Common myeloid progenitor, CD34-positive (primary cell): ENCODE measurements at regions not wholly inside any gene's neighbourhood (a gene's known extent, or its start where the extent isn't known, plus 50 kb on each side); places are given as distances from the start of the nearest gene placed in this dataset.

Experiments used
- CTCF ChIA-PET: fragments of 350-600 bp; sonication (Branson Sonifier 250); formaldehyde crosslinking; loops from one replicate; lab custom pipeline; 2021; ENCODE audit warnings: antibody characterized with exemption; lab: Charles Lee
- POLR2A ChIA-PET: fragments of 350-600 bp; sonication (Branson Sonifier 250); formaldehyde crosslinking; loops from one replicate; lab custom pipeline; 2021; ENCODE audit warnings: antibody characterized with exemption; lab: Charles Lee
- DNase-seq, 3 donors: peaks; one replicate each; pipeline versions ENCODE4 v3.0.0 to v3.0.0-alpha.2; 2013
- H3K27ac ChIP-seq, 2 experiments: 1 replicate in 1 of 2; 2 replicates in 1 of 2; pipeline ENCODE4 v1.7.0; 2013; ENCODE audit warnings: inconsistent platforms in 2 of 2, low read length in 2 of 2, mild to moderate bottlenecking in 2 of 2, low read depth in 1 of 2, moderate library complexity in 1 of 2; ENCODE audit not compliant: severe bottlenecking in 2 of 2, insufficient read depth in 1 of 2, poor library complexity in 1 of 2
- H3K27me3 ChIP-seq, 5 experiments: replicated peaks in 2 of 5; 1 replicate in 3 of 5; 2 replicates in 2 of 5; pipeline versions ENCODE4 v1.6.1 to v1.7.0; 2013; ENCODE audit warnings: low read length in 4 of 5, mild to moderate bottlenecking in 2 of 5, moderate library complexity in 2 of 5, inconsistent platforms in 1 of 5; ENCODE audit not compliant: insufficient read depth in 5 of 5, control insufficient read depth in 4 of 5
- H3K36me3 ChIP-seq, 4 experiments: 1 replicate in 2 of 4; 2 replicates in 2 of 4; pipeline versions ENCODE4 v1.6.1 to v1.7.0; 2013; ENCODE audit warnings: low read length in 3 of 4, control low read depth in 1 of 4, mild to moderate bottlenecking in 1 of 4; ENCODE audit not compliant: control insufficient read depth in 4 of 4, insufficient read depth in 4 of 4
- H3K4me1 ChIP-seq, 4 experiments: 1 replicate in 3 of 4; 2 replicates in 1 of 4; pipeline versions ENCODE4 v1.6.1 to v1.7.1; 2013; ENCODE audit warnings: low read length in 3 of 4, mild to moderate bottlenecking in 3 of 4, control low read depth in 1 of 4, inconsistent platforms in 1 of 4, moderate library complexity in 1 of 4; ENCODE audit not compliant: control insufficient read depth in 4 of 4, insufficient read depth in 4 of 4; ENCODE audit errors: control extremely low read depth in 1 of 4
- H3K4me3 ChIP-seq, 7 experiments: 1 replicate in 4 of 7; 2 replicates in 3 of 7; pipeline versions ENCODE4 v1.5.1 to v1.7.0; 2013; ENCODE audit warnings: mild to moderate bottlenecking in 7 of 7, low read length in 6 of 7, moderate library complexity in 6 of 7, inconsistent platforms in 2 of 7, low read depth in 2 of 7, control low read depth in 1 of 7; ENCODE audit not compliant: insufficient read depth in 4 of 7, control insufficient read depth in 1 of 7; ENCODE audit errors: extremely low read depth in 1 of 7
- H3K9me3 ChIP-seq, 5 experiments: 1 replicate in 4 of 5; 2 replicates in 1 of 5; pipeline versions ENCODE4 v1.6.1 to v1.7.1; 2013; ENCODE audit warnings: low read length in 4 of 5, mild to moderate bottlenecking in 2 of 5, inconsistent platforms in 1 of 5, low read depth in 1 of 5, moderate library complexity in 1 of 5; ENCODE audit not compliant: control insufficient read depth in 4 of 5, insufficient read depth in 2 of 5; ENCODE audit errors: control extremely low read depth in 1 of 5
- WGBS: methylation state at CpG from one replicate; pipeline ENCODE4 v1.1.5; 2013; ENCODE audit not compliant: insufficient coverage; 5-methylcytosine and 5-hydroxymethylcytosine counted together

DNA sequence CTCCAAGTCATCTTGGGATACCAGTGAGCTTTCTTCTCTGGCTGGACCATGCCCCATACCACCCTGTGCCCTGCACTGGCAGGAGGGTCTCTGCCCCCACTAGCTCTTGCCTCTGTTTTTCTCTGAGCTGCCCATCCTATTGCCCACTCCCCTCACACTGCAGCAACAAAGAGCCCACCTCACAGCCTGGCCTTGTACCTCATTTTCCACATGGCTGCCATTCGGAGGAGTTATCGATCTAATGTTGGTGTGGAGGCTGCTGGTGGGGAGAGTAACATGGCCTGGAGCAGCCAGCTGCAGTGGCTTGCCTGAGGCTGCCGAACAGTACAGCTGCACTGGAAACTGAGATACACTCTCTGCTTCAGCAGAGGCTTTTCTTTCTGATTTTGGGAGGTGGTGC lies 65.7 kb upstream of the AGBL1 start:
- ChIA-PET CTCF (no interaction called here), POLR2A (no interaction called here)
- H3K4me3 ChIP-seq: no peak overlapping the region
- DNase-seq: no peak
- whole genome bisulfite sequencing: 60% methylated on average over 3 of the region's 3 CpGs
- H3K4me1 ChIP-seq: no peaks in the 10 kb centered on the region
- H3K36me3 ChIP-seq: no peaks in the 10 kb centered on the region
- H3K27me3 ChIP-seq: peaks cover 0 to 2% (median 0%) of the 10 kb centered on the region in 5 experiments
- H3K9me3 ChIP-seq: no peaks in the 10 kb centered on the region
- no peak overlapping the region for H3K27ac ChIP-seq

DNA sequence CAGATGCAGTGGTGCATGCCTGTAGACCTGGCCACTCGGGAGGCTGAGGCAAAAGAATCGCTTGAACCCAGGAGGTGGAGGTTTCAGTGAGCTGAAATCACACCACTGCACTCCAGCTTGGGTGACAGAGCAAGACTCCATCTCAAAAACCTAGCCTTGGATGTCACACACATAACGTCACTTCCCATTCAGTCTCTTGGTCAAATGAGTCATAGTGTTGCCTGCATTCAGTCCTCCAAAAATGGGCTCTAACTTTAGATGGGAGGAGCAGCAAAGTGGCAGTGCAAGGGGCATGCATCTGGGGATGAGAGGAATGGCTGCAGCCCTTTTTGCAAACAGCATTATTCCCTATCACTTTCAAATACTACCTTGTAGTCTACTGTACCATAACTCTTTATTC lies 62.9 kb upstream of the AGBL1 start:
- DNase-seq: no peak
- Histone ChIP-seq H3K27me3 (no peaks in the 10 kb centered on the region), H3K4me1 (no peaks in the 10 kb centered on the region), H3K36me3 (no peaks in the 10 kb centered on the region), H3K27ac (no peak overlapping the region), H3K4me3 (no peak overlapping the region), H3K9me3 (no peaks in the 10 kb centered on the region)
- POLR2A ChIA-PET: no interaction called here
- CTCF ChIA-PET: no interaction called here
- WGBS: 89% methylated on average over 3 of the region's 3 CpGs

DNA sequence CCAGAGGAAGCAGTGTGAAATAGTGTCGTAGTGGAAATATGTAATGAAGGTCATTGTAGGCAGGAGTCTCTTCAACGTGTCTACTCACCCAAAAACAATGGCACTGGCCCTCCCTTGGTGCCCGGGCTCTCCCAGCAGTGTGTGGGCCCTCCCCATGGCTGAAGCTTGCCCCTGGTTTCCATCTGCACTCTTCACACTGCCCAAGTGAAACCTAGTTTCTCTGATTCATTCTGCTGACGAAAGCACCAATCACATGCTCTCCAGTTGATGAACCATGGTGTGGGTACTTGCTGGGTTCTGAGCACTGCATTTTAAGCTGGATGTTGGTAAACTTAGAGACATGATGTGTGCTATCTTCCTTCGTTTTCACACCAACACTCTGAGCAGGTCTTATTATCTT lies 61.0 kb upstream of the AGBL1 start:
- WGBS: 85% methylated on average over 4 of the region's 5 CpGs
- DNase-seq: no peak
- Histone ChIP-seq H3K4me1 (no peaks in the 10 kb centered on the region), H3K27ac (no peak overlapping the region), H3K27me3 (no peaks in the 10 kb centered on the region), H3K9me3 (no peaks in the 10 kb centered on the region), H3K4me3 (no peak overlapping the region), H3K36me3 (no peaks in the 10 kb centered on the region)
- ChIA-PET POLR2A (no interaction called here), CTCF (no interaction called here)

DNA sequence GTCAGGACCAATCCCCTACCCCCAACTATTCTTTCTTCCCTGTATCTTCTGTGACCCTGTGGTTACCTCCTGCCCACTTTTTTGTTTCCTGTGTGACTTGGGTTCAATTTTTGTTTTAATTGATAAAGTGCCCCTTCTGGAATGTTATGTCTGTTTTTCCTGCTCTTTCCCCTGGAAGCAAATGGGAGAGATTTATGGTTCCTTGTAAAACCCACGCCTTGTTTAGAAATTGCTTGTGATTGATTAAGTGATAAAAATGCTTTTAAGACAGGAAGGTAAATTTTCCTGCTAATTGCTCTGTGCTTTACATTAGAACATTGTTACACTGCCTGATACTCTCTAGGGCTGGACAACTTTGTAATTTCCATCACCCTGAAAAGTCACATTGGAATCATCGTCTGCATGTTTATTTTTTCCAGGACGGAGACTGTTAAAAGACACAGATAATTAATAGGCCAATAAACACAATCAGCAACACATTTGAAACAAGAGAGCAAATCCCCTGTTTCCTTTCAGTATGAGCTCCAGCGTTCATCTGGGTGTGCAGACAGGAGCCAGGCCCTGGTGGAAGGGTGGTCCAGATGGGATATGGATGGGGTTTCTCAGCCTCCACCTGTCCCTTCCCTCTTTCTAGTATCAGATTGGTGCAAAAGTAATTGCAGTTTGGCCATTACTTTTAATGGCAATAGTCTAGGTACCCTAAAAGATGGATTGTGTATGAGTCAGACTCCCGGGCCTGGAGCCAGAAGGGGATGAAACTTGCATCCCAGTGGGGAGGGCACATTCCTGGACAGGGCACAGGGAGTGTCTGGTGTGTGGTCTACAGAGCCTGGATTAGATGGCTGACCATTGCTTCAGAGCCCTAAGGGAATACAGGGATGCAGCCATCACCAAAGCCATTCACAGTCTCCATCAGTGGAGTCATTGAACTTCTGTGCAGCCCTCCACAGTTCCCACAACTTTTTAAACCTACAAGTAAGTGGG lies 58.1 kb upstream of the AGBL1 start:
- Histone ChIP-seq H3K4me1 (no peaks in the 10 kb centered on the region), H3K4me3 (no peak overlapping the region), H3K27me3 (no peaks in the 10 kb centered on the region), H3K9me3 (no peaks in the 10 kb centered on the region), H3K27ac (no peak overlapping the region), H3K36me3 (no peaks in the 10 kb centered on the region)
- POLR2A ChIA-PET: interaction anchor here (0.6 kb wide), 1 partner anchor 24 kb away, joined by 7 read pairs; no protein-coding TSS in a partner anchor
- CTCF ChIA-PET: no interaction called here
- DNase-seq: no peak
- 93% methylated on average over 3 of the region's 5 CpGs for WGBS

- Histone ChIP-seq H3K36me3 (no peaks in the 10 kb centered on the region), H3K27ac (no peak overlapping the region), H3K27me3 (no peaks in the 10 kb centered on the region), H3K9me3 (no peaks in the 10 kb centered on the region), H3K4me1 (no peaks in the 10 kb centered on the region), H3K4me3 (no peak overlapping the region)
- DNase-seq: no peak
- POLR2A ChIA-PET: no interaction called here
- CTCF ChIA-PET: no interaction called here
- WGBS: 97% methylated on average over 3 of the region's 4 CpGs
Measured at GRCh38 chr15:86028961-86029360, 50.7 kb upstream of the AGBL1 start.
